Ammon's horn (tissue), 1 donor: ENCODE measurements at regions not wholly inside any gene's neighbourhood (a gene's known extent, or its start where the extent isn't known, plus 50 kb on each side); places are given as distances from the start of the nearest gene placed in this dataset.

Experiments used
- DNase-seq: peaks from one replicate; pipeline ENCODE4 v3.0.0-alpha.2; 2016; ENCODE audit warnings: low spot score

DNA sequence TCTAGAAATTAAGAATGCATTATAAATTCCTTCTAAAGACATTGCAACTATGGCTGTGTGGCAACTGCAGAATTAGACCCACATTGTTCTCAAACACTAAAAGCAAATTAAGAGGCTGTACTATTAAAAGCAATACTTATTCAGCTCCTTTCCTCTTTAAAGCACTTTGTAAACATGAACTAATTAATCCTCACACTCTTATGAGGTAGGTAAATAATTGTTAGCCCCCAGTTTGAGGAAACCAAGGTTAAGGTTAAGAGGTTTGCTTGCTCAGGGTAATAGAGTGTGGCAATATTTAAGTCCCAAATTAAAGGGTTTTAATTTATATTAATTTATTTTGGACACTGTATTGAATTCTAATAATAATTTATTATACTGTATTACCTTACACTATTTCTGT lies 553.8 kb downstream of the LRRIQ3 start:
- no peak for DNase-seq

GRCh38 chr1:73639494-73639893 lies 558.5 kb downstream of the LRRIQ3 start:
- DNase-seq: no peak

DNA sequence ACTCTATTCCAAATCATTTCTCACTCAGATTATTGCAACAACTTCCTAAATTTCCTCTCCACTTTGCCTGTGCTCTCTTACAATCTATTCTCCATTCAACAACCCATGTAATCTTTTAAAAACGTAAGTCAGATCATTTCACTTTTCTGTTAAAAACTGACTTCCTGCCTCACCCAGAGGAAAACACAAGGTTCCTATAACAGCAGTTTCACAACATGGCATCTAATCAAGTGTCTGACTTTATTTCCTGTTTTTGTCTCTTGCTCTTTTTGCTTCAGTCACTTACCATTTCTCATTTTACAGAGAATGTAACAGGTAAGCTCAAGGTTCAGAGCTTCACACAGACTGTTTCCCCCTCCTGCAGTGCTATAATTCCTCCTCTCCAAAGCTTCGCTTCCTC lies 560.7 kb downstream of the LRRIQ3 start:
- no peak for DNase-seq

- DNase-seq: no peak
Measured at GRCh38 chr1:73635021-73635420, 563.0 kb downstream of the LRRIQ3 start.

DNA sequence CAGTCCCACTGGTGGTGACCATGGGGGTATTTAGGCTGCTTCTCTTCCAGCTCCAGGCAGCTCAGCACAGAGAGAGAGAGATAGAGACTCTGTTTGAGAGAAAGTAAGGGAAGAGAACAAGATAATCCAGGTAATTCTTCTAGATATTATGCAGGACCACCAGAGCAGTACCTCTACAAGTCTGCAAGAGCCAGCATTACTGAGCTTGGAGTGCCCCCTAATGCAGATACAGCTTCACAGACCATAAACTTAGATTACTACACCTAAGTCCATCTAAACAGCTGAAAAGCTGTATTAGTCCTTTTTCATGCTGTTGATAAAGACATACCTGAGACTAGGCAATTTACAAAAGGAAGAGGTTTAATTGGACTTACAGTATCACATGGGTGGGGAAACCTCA lies 570.3 kb downstream of the LRRIQ3 start:
- DNase-seq: no peak

- no peak for DNase-seq
Measured at GRCh38 chr1:73626326-73626725, 571.6 kb downstream of the LRRIQ3 start.

DNA sequence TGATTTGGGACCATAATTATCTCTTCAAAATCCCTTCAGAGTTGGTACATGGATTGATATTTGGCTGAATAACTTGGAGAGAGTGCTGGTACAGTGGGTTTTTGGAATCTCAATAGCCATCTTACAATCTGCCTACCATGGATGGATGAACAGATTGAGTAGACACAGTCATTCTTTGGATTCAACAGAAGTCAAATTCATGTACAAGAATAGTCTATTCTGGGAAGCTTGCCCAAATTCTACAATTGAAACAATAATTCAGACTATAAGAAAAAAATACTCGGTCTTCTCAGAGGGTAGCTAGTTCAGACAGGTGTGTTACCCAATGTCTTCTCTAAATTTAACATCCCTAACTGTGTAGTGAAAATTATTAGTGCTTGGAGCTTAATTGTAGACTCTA lies 574.0 kb downstream of the LRRIQ3 start:
- DNase-seq: no peak

DNA sequence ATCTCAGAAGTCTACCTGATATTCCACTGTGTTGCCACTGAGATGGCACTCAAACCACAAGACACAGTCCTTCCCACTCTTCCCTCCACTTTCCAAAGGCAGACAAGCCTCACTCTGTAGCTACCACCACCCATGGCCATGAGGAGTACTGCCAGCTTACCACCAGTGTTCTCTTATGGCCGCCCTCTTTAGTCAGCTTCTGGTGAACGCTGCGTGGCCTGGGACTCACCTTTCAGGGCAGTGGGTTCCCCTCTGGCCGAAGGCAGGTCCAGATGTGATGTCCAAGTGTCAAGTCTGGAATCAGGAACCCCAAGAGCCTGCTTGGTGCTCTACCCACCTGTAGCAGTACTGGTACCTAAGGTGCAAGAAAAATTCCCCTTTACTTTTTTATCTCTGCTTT lies 580.8 kb downstream of the LRRIQ3 start:
- DNase-seq: no peak

GRCh38 chr1:73611681-73612080 lies 586.3 kb downstream of the LRRIQ3 start:
- DNase-seq: no peak

- no peak for DNase-seq
Measured at GRCh38 chr1:73604739-73605138, 593.2 kb downstream of the LRRIQ3 start.

DNA sequence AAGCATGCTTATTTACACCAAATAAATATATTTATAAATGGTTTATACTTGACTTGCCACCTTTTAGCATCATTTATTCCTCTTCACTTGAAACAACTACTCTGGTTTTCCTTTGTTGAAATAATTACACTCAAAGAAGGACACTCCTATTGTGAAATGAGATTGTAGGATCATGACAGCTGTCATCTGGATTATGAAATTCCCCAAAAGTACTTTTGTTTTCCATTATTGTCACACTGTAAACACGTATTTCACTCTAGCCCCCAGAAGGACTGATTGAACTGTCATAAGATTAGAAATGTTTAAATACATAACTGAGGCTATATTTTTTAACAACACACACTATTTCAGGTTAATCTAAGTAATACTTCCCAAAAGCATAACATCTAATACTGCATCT lies 593.8 kb downstream of the LRRIQ3 start:
- no peak for DNase-seq

DNA sequence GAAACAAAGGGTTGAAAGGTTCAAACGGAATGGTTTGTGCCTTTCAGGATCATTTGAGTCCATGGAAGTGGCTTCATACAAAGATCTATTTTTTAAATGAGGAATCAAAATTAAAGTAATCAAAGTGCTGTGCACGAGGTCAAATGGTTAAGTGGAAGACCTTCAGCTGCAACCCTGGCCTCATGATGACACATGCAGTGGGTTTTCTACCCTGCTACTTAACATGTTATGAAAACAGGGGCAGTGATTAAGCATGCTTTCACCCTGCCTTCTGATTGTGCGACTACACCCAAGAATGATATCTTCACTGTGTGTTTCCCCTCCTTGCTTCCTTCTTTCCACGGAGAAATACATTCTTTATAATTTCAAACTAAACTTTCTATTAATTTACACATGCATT lies 604.2 kb downstream of the LRRIQ3 start:
- no peak for DNase-seq

DNA sequence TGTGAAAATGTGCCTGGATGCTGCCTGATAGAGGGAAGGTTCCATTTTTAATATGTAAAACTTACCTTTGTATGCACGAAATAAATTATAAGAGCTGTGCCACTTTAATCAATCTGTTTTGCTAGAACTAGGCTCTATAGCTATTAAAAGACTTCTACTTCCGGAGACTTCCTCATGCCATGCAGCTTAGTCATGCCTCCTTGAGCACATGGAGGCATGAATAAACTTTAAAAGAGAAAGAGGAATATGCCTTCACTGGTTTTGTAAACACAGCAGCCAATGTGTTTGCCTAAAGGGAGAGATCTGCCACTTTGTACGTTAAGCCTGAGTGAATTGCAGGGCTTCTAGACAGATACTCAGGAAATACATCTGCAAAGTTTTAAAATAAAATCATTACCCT lies 604.6 kb downstream of the LRRIQ3 start:
- no peak for DNase-seq

DNA sequence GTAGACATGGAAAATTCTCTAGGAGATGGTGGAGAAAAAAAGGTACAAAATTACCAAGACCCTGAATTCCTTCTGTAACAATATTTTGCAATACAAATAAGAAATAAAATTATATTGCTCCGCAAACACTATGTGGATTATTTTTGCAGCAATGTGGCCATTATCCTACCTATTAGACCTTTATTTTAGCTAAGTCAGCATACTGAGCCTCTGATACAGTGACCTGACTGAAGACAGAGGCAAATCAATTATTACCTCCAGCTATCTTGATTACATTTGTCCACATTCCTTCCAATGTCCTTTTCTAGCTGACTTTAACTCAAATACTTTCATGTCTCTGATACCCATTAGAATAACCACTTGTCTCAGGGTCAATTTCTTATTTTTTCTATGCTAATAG lies 610.9 kb downstream of the LRRIQ3 start:
- no peak for DNase-seq

DNA sequence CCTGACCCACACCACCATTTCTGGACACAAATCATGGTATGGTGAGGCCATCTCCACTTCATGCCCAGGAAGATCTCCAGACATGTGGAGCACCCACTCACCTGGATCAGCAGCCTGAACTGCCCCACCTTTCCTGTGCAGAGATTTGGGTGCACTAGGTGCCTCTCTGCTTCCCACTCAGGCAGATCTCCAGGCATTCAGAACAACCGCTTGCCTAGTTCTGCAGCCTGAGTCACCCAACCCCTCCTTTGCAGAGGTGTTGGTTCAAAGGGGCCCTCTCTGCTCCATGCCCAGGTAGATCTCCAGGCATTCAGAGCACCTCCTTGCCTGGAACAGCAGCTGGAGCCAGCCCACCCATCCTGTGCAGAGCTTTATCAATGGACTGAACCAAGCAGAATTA lies 620.8 kb downstream of the LRRIQ3 start:
- DNase-seq: no peak

GRCh38 chr1:73576083-73576482 lies 621.9 kb downstream of the LRRIQ3 start:
- no peak for DNase-seq

GRCh38 chr1:73564294-73564693 lies 633.7 kb downstream of the LRRIQ3 start:
- DNase-seq: no peak

- DNase-seq: no peak
Measured at GRCh38 chr1:73556270-73556669, 641.7 kb downstream of the LRRIQ3 start.

DNA sequence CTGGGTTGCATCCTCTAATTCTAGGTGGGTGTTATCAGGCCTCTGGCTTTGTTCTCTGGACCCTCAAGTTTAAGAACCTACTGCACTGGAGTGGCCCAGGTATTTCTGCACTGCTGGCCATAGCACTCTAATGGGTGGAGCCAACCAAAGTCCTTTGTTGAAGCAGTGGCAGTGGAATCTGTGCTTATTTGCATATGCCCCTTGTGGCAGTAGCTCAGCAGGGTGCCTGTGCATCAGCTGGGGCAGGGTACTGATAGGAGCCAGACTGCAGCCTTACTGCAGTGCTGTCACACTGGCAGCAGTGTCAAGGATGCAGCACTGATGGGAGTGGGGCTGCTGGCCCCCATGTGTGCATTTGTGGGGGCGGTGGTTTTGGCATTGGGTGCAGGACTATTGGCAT lies 660.6 kb downstream of the LRRIQ3 start:
- DNase-seq: no peak

DNA sequence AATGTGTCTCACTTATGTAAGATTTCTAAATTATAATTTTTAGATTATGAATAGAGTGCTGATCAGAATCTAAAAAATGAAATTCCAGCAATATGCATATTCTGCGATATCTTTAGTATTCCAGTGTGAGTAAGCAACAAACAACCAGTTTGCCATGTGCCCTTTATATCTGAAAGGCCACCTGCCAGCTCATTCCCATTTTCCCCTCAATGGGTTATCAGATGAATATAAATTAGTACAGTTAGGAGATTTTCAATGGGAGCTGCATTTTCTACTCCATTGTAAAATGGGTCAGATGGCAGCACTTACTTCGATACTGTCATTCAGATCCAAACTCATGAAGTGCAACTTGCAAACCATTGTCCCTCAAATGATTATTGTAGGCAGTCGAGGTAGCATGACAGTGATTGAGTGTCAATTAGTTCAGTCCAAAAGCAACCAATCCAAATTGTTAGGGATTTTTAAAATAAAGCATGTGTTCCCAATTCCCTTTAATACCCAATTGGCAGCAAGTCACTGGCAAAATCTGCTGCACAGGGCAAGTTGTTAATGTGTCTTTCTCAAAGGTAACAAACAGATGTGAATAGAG lies 680.3 kb downstream of the LRRIQ3 start:
- no peak for DNase-seq

DNA sequence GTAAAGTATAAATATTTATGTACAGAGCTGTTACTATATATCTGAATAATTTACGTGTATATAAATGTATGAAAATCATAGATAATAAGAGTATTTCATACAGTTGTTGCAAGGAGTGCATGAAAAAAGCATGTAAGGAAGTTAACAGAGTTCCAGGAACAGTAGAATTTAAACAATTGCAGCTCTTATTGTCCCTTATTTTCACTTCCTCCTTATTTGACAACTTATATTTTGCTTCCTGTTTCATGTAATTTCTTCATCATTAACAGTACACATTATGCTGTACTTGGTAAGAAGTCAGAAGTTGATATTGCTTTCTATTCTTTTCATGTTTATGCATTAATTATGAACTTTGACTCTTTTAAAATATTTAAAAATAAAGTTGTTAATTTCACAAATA lies 681.5 kb downstream of the LRRIQ3 start:
- DNase-seq: no peak

GRCh38 chr1:73511038-73511437 lies 686.9 kb downstream of the LRRIQ3 start:
- DNase-seq: no peak

DNA sequence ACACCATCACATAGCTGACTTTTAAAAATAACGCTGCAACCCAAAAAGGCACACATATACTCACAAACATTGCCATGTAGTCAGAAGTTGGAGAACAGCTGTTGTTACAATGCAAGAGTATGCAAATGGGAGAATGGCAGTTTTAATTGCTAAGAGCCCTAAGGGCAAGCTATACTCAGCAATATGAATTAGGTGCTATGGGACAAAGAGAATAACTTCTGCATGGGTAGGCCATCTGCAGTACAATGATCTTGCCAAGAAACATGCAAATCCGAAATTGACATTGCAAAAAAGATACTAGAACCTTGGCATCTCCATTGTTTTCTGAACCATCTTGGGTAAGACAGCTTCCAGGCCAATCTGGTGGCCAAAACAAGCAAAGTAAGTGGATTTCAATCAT lies 697.8 kb downstream of the LRRIQ3 start:
- DNase-seq: no peak

GRCh38 chr1:73499671-73500070 lies 698.3 kb downstream of the LRRIQ3 start:
- no peak for DNase-seq

- no peak for DNase-seq
Measured at GRCh38 chr1:73491621-73492020, 706.4 kb downstream of the LRRIQ3 start.
